ENCODE measurements at regions not wholly inside any gene's neighbourhood (a gene's known extent, or its start where the extent isn't known, plus 50 kb on each side); places are given as distances from the start of the nearest gene placed in this dataset.

DNA sequence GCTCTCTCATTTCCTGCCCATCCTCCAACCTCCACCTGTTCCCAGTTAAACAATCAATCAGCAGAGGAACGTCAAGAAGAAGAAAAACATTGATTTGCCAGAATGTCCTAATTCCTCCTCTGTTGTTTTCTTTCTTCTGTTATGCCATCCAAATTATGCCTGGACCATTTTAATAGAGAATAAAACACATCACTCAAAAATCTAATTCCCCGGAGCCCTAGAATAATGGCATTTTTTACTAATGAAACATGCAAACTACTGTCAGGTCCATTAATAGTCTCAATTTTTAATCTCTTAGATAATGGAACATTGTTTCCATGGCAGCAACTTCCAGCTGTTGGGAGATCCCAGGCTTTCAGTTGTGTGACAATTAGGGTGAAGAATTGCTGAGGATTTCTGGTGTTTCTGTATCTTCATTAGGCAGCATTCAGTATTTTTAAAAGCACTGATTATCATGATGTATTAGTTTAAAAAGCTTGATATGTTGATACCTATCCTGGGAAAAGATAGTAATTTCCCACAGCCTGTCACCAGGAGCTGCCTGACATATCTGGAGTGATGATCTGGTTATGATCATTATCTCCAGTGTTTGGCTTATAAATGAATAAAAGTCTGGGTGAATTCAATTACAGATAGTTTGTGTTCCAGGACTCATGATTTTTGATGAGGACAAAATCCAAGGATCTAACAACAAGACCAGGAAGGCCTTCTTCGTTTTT lies 209.8 kb downstream of the TPBG start:
- Histone ChIP-seq H3K27ac (ENCODE audit: extremely low read depth, low read depth, low read length) (no peak overlapping the region), H3K4me3 (ENCODE audit: low read depth, low read length) (no peak overlapping the region), H3K9me3 (ENCODE audit: control insufficient read depth, insufficient read depth, low read depth, low read length) (no peaks in the 10 kb centered on the region), H3K36me3 (ENCODE audit: control insufficient read depth in 2 of 2, insufficient read depth in 1 of 2, low read length in 2 of 2) (no peaks in the 10 kb centered on the region), H3K4me1 (ENCODE audit: control insufficient read depth, insufficient read depth, low read length) (0 out of 2 replicates have a peak, but pooled peaks cover 3% of the 10 kb centered on the region)
- TF ChIP-seq, protein P1, sequence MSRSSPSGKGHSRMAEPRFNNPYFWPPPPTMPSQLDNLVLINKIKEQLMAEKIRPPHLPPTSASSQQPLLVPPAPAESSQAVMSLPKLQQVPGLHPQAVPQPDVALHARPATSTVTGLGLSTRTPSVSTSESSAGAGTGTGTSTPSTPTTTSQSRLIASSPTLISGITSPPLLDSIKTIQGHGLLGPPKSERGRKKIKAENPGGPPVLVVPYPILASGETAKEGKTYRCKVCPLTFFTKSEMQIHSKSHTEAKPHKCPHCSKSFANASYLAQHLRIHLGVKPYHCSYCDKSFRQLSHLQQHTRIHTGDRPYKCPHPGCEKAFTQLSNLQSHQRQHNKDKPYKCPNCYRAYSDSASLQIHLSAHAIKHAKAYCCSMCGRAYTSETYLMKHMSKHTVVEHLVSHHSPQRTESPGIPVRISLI (tag by site-specific recombination; IDR thresholded peaks at IDR 0.05), result no peak
- no peak for TF ChIP-seq ZNF19 (tag by site-specific recombination; IDR thresholded peaks at IDR 0.05; ENCODE audit: low read depth)
- TF ChIP-seq, protein P2, sequence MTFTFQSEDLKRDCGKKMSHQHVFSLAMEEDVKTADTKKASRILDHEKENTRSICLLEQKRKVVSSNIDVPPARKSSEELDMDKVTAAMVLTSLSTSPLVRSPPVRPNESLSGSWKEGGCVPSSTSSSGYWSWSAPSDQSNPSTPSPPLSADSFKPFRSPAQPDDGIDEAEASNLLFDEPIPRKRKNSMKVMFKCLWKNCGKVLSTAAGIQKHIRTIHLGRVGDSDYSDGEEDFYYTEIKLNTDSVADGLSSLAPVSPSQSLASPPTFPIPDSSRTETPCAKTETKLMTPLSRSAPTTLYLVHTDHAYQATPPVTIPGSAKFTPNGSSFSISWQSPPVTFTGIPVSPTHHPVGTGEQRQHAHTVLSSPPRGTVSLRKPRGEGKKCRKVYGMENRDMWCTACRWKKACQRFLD (tag by site-specific recombination; IDR thresholded peaks at IDR 0.05), result no peak
- TF ChIP-seq, protein P3, sequence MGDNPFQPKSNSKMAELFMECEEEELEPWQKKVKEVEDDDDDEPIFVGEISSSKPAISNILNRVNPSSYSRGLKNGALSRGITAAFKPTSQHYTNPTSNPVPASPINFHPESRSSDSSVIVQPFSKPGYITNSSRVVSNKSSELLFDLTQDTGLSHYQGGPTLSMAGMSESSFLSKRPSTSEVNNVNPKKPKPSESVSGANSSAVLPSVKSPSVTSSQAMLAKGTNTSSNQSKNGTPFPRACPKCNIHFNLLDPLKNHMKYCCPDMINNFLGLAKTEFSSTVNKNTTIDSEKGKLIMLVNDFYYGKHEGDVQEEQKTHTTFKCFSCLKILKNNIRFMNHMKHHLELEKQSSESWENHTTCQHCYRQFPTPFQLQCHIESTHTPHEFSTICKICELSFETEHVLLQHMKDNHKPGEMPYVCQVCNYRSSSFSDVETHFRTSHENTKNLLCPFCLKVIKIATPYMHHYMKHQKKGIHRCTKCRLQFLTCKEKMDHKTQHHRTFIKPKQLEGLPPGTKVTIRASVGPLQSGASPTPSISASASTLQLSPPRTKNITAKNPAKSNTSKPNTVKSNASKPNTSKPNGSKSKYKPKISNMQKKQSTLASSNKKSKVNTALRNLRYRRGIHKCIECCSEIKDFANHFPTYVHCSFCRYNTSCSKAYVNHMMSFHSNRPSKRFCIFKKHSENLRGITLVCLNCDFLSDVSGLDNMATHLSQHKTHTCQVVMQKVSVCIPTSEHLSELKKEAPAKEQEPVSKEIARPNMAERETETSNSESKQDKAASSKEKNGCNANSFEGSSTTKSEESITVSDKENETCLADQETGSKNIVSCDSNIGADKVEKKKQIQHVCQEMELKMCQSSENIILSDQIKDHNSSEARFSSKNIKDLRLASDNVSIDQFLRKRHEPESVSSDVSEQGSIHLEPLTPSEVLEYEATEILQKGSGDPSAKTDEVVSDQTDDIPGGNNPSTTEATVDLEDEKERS (tag by site-specific recombination; IDR thresholded peaks at IDR 0.05), result no peak
- TF ChIP-seq RBAK (tag by site-specific recombination; IDR thresholded peaks at IDR 0.05), result no peak
- TF ChIP-seq, protein P4, sequence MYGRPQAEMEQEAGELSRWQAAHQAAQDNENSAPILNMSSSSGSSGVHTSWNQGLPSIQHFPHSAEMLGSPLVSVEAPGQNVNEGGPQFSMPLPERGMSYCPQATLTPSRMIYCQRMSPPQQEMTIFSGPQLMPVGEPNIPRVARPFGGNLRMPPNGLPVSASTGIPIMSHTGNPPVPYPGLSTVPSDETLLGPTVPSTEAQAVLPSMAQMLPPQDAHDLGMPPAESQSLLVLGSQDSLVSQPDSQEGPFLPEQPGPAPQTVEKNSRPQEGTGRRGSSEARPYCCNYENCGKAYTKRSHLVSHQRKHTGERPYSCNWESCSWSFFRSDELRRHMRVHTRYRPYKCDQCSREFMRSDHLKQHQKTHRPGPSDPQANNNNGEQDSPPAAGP (tag by site-specific recombination; IDR thresholded peaks at IDR 0.05), result no peak
- TF ChIP-seq ZNF501 (tag by site-specific recombination; IDR thresholded peaks at IDR 0.05), result no peak
- no peak for TF ChIP-seq YY1 (tag by site-specific recombination; IDR thresholded peaks at IDR 0.05)
- TF ChIP-seq ZNF843 (tag by site-specific recombination; IDR thresholded peaks at IDR 0.05), result no peak
- TF ChIP-seq ZNF473 (tag by site-specific recombination; IDR thresholded peaks at IDR 0.05), result no peak
- TF ChIP-seq SP7 (tag by site-specific recombination; IDR thresholded peaks at IDR 0.05), result no peak
- TF ChIP-seq, protein P5, sequence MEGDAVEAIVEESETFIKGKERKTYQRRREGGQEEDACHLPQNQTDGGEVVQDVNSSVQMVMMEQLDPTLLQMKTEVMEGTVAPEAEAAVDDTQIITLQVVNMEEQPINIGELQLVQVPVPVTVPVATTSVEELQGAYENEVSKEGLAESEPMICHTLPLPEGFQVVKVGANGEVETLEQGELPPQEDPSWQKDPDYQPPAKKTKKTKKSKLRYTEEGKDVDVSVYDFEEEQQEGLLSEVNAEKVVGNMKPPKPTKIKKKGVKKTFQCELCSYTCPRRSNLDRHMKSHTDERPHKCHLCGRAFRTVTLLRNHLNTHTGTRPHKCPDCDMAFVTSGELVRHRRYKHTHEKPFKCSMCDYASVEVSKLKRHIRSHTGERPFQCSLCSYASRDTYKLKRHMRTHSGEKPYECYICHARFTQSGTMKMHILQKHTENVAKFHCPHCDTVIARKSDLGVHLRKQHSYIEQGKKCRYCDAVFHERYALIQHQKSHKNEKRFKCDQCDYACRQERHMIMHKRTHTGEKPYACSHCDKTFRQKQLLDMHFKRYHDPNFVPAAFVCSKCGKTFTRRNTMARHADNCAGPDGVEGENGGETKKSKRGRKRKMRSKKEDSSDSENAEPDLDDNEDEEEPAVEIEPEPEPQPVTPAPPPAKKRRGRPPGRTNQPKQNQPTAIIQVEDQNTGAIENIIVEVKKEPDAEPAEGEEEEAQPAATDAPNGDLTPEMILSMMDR (tag by site-specific recombination; IDR thresholded peaks at IDR 0.05), result no peak
- TF ChIP-seq, protein P6, sequence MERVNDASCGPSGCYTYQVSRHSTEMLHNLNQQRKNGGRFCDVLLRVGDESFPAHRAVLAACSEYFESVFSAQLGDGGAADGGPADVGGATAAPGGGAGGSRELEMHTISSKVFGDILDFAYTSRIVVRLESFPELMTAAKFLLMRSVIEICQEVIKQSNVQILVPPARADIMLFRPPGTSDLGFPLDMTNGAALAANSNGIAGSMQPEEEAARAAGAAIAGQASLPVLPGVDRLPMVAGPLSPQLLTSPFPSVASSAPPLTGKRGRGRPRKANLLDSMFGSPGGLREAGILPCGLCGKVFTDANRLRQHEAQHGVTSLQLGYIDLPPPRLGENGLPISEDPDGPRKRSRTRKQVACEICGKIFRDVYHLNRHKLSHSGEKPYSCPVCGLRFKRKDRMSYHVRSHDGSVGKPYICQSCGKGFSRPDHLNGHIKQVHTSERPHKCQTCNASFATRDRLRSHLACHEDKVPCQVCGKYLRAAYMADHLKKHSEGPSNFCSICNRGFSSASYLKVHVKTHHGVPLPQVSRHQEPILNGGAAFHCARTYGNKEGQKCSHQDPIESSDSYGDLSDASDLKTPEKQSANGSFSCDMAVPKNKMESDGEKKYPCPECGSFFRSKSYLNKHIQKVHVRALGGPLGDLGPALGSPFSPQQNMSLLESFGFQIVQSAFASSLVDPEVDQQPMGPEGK (tag by site-specific recombination; IDR thresholded peaks at IDR 0.05), result no peak
- no peak for TF ChIP-seq KLF7 (tag by site-specific recombination; IDR thresholded peaks at IDR 0.05; ENCODE audit: borderline replicate concordance)
- no peak for TF ChIP-seq ZBTB17 (tag by site-specific recombination; IDR thresholded peaks at IDR 0.05)
- TF ChIP-seq HOXA7 (CRISPR knock-in tag; IDR thresholded peaks at IDR 0.05; ENCODE audit: borderline replicate concordance), result no peak
- ChIA-PET POLR2A (no interaction called here), CTCF (interaction anchor here (0.6 kb wide), 1 partner anchor 21 kb away, joined by 3 read pairs; no protein-coding TSS in a partner anchor)

Data from HEK293 (cell line).